Right lung (tissue), 2 donors: ENCODE measurements at regions not wholly inside any gene's neighbourhood (a gene's known extent, or its start where the extent isn't known, plus 50 kb on each side); places are given as distances from the start of the nearest gene placed in this dataset.
"Not testable (repeated sequence)": the region's sequence is repeated elsewhere in the genome, so short reads cannot be mapped to it uniquely, and the experiment has no call there.

Source experiments
- DNase-seq, 2 donors: peaks; one replicate each; pipeline ENCODE4 v3.0.0-alpha.2; 2013

DNA sequence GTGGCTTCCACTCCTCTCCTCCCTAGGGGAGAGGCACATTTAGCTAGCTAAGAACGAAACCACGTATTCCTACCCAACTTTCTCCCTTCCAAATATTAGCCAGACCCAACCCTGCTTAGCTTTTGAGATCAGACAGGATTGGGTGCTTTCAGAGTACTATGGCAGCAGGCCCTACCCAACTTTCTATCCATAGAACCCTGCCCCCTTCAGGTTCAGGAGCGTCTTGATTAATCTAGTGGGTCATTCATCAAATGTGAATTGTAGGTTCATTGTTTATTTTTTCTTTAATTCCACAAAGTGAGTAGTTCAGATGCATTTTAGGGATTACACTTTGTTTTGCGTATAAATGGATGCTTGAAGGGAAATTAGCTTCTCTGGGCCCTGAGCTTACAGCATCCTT, 188.3 kb downstream of the MIB1 start:
- DNase-seq, result no peak

DNA sequence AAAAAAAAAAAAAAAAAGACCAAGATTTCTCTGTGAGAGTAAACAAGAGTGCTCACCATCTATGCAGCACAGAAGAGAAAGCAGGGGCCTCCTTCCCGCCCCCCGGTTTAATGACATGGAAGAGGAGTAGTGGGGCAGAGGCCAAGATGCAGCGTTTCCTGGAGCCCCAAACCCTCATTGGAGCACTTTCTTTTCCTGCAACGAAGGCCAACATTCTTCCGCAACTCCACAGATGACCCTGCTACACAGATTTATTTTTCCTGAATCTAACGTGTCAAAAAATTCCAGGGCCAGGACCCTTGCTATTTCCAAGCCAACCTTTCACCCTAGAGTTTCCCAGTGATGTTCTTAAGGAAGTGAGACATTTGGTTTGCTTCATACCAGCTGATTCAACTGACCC, 189.6 kb downstream of the MIB1 start:
- no peak for DNase-seq

DNA sequence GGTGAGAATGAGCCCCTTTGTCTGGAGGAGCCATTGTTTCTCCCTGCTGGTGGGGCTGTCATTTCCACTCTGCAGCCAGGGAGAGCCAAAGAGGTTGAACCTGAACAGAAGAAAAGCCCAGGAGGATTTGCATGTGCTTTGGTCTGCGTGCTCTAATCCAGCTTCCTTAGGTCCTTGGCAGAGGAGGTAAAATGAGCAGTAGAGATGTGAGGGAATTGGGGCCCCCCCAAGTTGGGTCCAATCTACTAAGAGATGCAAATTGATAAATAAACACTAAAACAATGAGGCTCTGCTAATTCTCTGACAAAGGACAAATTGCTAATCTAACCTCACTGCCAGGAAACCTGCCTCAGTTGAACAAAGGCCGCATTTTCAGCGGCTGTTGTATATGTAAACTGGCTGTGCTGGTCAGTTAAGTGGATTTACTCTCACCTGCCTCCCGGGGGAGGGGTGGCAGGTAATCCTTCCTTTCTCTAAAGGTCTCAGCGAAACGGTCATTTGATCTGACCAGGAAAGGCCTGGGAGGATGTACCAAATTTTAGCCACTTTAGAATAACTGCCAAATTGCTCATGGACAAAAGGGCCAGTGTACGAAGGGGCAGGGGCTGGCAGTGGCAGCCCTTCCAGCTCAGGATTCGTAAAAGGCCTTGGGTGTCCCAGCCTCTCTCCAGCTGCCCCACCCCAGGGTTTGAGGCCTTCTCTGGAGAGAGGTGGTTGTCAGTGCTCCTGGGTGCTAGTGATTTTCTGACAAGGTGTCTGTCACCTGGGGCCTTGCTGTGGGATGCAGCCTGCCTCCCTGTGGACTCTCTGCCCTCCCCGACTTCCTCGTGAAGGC, 193.6 kb downstream of the MIB1 start:
- no peak for DNase-seq

DNA sequence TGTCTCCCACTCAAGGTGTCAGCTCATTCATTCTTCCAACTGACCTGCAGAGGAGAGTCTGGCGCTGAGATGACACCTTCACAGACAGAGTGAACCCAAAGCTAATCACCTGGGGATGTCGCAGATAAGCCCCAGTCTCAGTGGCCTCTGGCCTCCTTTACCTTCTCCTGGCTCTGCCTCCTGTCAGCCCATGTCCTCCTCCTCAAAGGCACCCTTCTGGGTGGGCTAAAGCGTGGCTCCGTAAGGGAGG, 194.1 kb downstream of the MIB1 start:
- DNase-seq, result no peak

DNA sequence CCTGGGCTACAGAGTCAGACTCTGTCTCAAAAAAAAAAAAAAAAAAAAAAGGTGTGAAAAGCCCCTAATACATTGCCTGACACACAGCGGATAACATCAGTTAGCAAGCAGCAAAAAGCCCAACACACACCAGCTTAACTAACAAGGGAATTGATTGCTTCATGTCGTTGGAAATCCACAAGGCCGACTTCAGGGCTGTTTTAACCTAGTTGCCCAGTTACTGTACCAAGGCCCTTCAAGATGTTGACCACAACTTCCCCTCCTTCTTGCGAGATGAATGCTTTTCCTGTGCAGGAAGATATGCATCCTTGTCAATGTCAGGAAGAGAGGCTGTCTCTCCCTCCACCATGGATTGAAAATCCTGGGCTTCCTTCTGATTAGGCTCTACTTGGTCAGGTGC, 202.9 kb downstream of the MIB1 start:
- no peak for DNase-seq

DNA sequence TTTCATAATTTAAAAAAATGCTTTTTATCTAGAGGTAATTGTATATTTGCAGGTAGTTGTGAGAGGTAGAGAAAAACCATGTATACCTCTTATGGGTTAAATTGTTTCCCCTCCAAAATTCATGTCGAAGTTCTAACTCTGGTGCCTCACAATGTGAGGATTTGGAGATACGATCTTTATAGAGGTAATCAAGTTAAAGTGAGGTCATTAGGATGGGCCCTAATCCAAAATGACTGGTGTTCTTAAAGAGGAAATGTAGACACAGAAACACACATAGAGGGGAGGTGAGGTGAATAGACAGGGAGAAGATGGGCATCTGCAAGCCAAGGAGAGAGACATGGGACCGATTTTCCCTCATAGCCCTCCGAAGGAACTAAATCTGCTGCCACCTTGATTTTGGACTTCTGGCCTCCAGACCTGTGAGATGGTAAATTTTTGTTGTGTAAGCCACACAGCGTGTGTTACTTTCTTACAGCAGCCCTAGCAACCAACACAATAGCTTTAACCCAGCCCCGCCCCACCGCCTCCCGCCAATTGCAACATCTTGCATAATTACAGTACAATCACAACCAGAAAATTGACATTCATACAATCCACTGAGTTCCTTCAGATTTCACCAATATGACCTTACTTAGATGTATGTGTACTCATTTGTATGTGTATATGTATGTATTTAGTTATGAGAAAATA, 208.9 kb downstream of the MIB1 start:
- DNase-seq, result no peak

DNA sequence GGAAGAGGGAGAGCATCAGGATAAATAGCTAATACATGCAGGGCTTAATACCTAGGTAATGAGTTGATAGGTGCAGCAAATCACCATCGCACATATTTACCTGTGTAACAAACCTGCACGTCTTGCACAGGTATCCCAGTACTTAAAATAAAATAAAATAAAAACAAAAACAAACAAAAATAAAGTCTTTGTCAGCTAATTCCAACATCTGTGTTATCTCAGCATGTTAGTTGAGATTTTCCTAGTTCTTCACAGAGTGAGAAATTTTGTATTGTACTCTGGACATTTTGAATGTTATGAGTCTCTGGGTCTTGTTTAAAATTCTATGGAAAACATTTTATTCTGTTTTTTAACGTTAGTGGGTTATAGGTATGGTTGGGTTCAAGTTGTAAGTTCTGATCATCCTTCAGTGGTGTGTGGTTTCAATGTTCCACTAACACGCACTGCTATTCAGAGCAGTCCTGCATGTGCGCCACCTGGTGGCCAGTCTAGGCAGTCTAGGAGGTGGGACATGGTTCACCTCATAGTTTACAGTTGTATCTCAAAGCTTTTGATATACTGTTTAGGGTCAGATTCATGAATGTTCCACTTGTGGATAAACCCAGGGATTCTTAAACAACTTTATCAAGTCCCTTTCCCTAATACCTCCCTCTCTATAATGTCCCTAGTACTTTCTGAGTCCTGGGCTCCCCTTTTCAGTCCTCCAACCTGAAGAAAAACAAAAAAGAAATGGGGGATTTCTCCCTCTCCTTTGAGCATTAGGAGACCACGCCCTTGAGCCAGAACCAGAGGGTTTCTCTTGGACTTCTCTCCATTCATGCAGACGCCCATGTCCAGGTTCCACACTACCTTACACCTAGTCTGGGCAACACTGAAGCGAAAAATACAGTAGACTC, 213.4 kb upstream of the GATA6 start:
- peak; percentile 37 to 61 for DNase-seq

DNA sequence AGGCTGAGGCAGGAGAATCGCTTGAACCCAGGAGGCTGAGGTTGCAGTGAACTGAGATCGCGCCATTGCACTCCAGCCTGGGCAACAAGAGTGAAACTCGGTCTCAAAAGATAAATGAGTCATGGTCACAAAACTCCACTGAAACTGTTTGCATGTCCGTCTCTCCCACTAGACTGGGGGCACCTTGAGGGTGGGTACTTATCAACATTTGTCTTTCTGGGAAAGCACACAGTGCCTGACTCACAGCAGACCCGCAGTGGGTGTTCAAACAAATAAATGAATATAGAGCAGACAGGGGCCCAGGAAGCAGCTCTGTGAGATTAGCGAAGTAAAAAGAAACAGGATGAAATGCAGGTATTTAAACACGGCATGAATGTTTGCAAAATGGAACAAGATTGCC, 211.1 kb upstream of the GATA6 start:
- no peak for DNase-seq

DNA sequence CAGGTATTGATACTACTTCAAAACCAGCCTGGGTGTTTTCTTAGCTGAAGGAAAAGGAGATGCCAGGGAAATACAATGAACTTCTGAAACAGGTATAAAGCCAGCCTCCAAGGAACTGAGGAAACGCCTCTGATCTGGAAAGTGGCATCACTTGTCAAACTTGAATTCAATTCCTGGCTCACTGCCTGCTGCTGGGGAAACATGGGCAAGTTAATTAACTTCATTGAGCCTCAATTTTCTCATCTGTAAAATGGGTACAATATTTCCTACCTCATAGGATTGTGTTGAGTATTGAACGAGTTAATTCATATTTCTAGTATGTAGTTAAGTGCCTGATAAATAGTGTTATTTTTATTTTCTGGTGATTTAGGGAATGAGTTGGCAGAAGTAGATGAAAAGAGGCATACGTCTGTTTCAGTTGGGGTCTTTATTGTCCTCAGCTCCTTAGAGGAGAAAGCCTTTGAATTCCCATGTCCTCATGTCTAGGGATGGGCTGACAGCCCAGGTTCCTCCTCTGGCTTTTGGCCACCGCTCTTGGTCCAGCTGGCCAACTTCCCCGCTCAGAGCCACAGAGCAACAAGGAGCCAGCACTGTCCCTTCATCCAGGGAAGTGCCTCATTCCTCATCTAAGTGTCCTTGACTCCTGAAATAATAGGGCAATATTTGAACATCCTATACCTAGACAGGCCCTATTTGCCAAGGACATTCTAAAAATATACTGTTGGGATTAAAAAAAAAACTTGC, 210.5 kb upstream of the GATA6 start:
- DNase-seq, result no peak

DNA sequence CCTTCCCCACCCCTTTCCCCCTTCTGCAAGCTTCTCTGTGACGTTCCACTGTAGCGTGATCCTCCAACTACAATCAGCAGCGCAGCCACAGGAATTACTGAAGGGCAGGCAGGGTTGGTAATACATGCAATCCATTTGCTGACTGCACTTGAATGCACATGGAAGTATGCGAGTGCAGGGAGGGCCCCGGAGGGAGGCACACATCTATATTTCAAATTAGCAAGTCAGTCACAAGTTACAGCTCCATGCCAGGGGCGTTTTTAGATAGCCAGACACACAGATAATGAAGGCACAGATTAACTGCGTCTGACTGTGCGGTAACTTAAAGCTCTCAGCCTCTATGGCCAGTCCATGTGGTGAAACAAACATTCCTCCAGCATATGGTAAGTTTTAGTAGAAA, 209.2 kb upstream of the GATA6 start:
- DNase-seq, result no peak

DNA sequence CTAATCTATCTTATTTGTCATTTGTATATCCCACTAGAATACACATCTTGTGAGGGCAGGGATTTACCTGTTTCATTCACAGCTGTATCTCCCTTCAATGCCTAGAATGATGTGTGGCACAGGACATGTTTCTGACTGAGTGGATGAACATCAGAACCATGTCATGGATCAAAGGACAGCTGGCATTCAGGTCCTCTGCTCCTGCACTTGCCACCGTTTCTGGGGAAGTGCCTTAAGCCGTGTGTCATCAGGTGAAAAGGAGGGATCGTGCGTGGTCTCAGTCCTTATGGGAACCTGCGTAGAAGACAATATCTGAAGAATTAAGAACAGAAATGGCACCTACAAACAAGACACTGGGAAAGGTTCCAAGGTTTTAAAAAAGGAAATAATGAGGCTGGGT, 206.1 kb upstream of the GATA6 start:
- no peak for DNase-seq

DNA sequence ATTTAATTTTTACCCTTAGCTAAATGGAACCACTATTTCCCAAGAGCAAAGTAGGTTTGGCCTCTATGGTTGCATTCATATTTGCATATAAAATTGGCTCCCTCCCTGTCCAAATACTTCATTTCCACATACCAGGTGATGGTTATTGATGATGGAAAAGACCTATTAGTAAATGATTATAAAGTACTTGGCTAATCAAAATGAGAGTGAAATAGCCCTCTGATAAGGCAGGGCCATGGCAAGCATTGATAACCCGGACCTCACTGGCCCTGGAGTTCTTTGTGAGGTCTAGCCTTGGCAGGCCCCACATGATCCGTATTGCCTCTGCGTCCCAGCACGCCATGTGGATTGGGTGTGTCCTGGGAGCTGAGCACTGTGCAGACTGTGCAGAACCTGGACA, 201.1 kb upstream of the GATA6 start:
- no peak for DNase-seq

DNA sequence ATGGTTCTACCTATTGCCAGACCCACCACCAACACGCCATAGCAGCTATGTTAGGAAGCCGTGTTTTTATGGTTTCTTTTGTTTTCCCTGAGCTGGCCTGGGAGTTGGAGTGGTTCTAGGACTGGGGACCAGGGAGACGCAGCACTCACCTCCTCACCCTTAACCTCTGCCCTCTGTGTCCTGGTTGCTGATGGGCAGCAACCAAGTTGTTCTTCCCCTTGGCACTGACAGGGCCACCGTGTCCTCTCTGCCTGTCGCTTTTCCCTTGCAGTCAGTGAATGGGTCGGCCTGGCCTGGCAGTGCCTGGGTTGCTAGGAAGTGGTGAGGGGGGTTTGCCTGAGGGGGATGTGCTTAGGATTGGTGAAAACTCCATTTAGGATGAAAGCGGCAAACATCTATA, 197.1 kb upstream of the GATA6 start:
- DNase-seq, result no peak

DNA sequence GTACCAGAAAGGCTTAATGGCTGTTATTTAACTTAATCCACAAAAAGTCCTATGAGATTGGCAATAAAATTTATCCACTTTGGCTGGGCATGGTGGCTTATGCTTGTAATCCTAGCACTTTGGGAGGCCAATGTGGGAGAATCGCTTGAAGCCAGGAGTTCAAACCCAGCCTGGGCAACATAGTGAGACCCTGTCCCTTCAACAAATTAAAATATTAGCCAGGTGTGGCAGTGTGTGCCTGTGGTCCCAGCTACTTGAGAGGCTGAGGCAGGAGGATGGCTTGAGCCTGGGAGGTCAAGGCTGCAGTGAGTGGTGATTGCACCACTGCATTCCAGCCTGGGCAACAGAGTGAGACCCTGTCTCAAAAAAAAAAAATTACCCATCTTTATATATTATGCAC, 193.4 kb upstream of the GATA6 start:
- DNase-seq, result not testable (repeated sequence)

DNA sequence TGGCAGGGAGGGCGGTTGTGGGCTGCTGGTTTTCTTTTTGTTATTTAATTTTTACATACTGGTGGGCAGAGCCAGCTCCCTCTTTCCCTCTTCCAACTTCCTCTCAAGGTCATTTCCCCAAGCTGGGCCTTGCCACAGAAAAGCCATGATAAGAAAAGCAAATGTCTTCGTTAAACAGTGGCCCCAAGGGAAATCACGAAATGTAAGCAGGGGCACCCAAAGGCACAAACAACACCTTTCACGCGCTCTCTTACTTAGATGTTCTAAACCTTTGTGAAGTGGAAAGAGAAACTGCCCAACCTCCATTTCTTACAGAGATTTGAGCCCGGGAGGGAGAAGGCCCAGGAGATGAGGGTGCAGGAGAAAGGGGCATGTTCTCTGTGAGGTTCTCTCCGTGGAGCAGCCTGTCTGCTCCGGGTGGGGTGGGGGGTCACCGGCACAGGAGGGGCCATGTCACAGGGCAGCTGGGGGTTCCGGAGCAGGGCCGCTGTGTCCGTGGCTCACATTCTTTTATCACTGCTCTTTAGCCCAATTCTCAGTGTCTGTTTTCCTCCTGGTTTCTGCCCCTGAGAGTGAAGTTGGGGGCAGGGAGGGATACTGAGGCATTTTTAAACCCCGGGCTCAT, 190.7 kb upstream of the GATA6 start:
- no peak for DNase-seq

DNA sequence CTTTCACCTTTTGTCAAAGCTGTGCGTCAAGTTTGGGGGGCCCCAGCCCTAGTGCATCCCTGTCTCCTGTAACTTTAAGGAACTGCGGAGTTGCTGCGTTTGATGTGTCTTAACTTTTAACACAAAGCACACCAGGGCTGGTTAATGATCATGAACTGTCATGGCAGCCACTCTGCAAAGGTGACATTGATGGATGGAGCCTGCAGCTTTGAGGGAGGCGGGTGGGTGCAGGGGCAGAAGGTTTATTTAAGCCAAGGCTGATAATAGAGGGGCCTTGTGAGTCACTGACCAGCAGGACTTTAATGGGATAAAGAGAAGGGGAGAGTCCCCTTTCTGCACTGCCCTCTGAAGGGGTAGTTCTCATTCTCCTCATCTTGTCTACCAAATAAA, 190.2 kb upstream of the GATA6 start:
- no peak for DNase-seq

DNA sequence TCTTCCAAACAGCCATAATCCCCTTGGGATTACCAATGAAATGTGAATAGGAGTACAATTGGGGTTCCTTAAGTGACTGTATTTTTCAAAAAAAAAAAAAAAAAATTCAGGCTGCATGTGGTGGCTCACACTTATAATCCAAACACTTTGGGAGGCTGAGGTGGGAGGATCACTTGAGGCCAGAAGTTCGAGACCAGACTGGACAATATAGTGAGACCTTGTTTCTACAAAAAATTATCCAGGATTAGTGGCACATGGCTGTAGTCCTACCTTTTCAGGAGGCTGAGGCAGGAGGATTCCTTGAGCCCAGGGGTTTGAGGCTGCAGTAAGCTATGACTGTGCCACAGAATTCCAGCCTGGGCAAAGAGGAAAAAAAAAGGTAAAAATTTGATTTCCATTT, 189.6 kb upstream of the GATA6 start:
- no peak for DNase-seq

DNA sequence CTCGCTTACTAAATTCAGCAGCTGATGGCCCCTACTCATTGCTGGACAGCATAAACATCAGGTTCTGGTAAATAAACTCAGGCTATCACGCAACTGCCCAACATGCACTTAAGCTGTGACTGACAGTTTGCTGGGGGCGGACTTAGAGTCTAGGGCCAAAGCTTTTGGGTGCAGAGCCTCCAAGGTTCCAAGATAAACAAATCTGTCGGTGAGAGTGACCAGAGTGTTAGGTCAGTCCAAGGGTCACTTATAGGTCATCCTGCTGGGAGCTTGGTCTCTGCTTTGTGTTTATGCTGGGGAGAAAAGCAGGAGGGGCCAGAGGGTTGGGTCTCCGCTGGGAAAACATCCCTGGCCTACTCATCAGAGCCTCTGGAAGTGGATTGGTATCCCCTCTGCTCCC, 188.6 kb upstream of the GATA6 start:
- DNase-seq, result no peak

DNA sequence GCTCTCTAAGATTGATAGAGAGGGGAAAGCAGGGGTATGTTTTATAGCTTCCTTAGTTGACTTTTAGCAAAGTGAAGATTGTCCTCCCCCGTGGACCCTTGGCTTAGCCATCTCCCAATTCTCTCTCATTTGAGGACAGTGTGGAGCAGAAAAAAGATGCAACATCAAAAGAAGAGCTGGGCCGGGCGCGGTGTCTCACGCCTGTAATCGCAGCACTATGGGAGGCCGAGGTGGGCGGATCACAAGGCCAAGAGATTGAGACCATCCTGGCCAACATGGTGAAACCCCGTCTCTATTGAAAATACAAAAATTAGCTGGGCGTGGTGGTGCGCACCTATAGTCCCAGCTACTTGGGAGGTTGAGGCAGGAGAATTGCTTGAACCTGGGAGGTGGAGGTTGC, 187.9 kb upstream of the GATA6 start:
- not testable (repeated sequence) for DNase-seq

DNA sequence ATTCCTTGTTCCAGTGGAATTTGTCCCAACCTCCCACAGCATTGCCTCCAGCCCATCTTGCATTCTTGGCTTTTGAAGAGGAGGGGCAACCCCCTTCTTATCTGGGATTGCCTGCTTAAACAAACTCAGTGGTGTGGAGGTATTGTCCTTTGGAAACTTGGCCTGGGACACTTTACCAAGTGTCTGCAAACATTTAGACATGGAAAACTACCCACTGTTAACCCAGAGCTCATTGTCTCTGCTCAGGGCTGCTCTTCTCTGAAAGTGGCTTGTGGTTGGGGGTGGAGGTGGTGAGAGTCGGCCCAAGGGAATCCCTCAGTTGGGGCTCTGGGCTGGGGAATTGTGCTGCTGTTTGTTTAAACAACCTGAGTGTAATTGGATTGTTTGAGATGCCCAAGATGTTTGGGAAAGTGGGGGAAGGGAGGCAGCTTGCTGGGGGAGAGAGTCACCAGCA, 178.3 kb upstream of the GATA6 start:
- DNase-seq, result no peak

DNA sequence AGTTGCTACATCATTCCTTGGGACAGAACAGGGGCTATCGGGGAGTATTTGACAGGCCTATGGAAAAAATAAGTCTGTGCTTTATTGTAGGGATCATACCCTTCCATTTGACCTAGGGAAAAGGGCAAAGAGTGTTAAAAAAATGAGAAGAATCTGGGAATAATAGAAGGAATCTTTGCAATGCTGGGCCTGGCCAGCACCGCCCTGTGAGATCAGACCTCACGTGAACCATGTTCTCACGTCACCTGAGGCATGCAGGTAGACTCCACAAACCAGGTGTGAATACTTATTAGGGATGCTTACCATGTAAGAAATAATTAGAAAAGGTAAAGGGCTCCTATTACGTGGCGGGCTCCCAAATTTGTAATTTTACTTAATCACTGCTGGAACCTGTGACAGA, 177.5 kb upstream of the GATA6 start:
- no peak for DNase-seq
